Astrocyte (in vitro differentiated cells and primary cell): ENCODE measurements at regions not wholly inside any gene's neighbourhood (a gene's known extent, or its start where the extent isn't known, plus 50 kb on each side); places are given as distances from the start of the nearest gene placed in this dataset.

Experiments used
- DNase-seq: peaks from one replicate; pipeline ENCODE4 v3.0.0-alpha.2; 2010; ENCODE audit warnings: low read depth
- FAIRE-seq: peaks from 2 replicates; lab custom pipeline; 2011; peaks lifted over from hg19 to GRCh38; lab: Jason Lieb, UNC
- H2AFZ ChIP-seq: 2 replicates; pipeline ENCODE4 v1.6.0; 2012; ENCODE audit warnings: low read depth, low read length, inconsistent platforms
- H3K27ac ChIP-seq: 2 replicates; pipeline ENCODE4 v1.5.1; 2011; ENCODE audit warnings: low read depth, low read length, inconsistent platforms
- H3K27me3 ChIP-seq: 2 replicates; pipeline ENCODE4 v1.6.0; 2011; ENCODE audit warnings: low read length, inconsistent platforms; ENCODE audit not compliant: insufficient read depth
- H3K36me3 ChIP-seq: 2 replicates; pipeline ENCODE4 v1.5.1; 2011; ENCODE audit warnings: low read length, inconsistent platforms; ENCODE audit not compliant: insufficient read depth
- H3K4me1 ChIP-seq: 2 replicates; pipeline ENCODE4 v1.5.1; 2011; ENCODE audit warnings: low read length, inconsistent platforms; ENCODE audit not compliant: insufficient read depth
- H3K4me2 ChIP-seq: 2 replicates; pipeline ENCODE4 v1.6.0; 2012; ENCODE audit warnings: low read length, inconsistent platforms
- H3K4me3 ChIP-seq: 2 replicates; pipeline ENCODE4 v1.5.1; 2011; ENCODE audit warnings: low read depth, mild to moderate bottlenecking, low read length, inconsistent platforms; ENCODE audit not compliant: insufficient read depth
- H3K79me2 ChIP-seq: 2 replicates; pipeline ENCODE4 v1.6.0; 2012; ENCODE audit warnings: mild to moderate bottlenecking, low read length, inconsistent platforms; ENCODE audit not compliant: insufficient read depth
- H3K9ac ChIP-seq: 2 replicates; pipeline ENCODE4 v1.6.0; 2012; ENCODE audit warnings: mild to moderate bottlenecking, low read length, inconsistent platforms
- H3K9me3 ChIP-seq: 2 replicates; pipeline ENCODE4 v1.5.1; 2012; ENCODE audit warnings: low read depth, mild to moderate bottlenecking, low read length, inconsistent platforms; ENCODE audit not compliant: insufficient read depth
- H4K20me1 ChIP-seq: 2 replicates; pipeline ENCODE4 v1.6.0; 2012; ENCODE audit warnings: low read length, inconsistent platforms; ENCODE audit not compliant: insufficient read depth
- H3K27ac Mint-ChIP-seq: one replicate; pipeline ENCODE4 v1.8.0; 2021; ENCODE audit warnings: mild to moderate bottlenecking, mixed read lengths; ENCODE audit not compliant: unreplicated experiment
- H3K27me3 Mint-ChIP-seq: one replicate; pipeline ENCODE4 v1.8.0; 2021; ENCODE audit warnings: low read depth, mixed read lengths; ENCODE audit not compliant: unreplicated experiment
- H3K36me3 Mint-ChIP-seq: one replicate; pipeline ENCODE4 v1.8.0; 2021; ENCODE audit warnings: low read depth, mixed read lengths; ENCODE audit not compliant: unreplicated experiment
- H3K4me1 Mint-ChIP-seq: one replicate; pipeline ENCODE4 v1.8.0; 2021; ENCODE audit warnings: low read depth, mixed read lengths; ENCODE audit not compliant: unreplicated experiment
- H3K4me3 Mint-ChIP-seq: one replicate; pipeline ENCODE4 v1.8.0; 2021; ENCODE audit warnings: mild to moderate bottlenecking, moderate library complexity, mixed read lengths; ENCODE audit not compliant: unreplicated experiment
- H3K9me3 Mint-ChIP-seq: one replicate; pipeline ENCODE4 v1.8.0; 2021; ENCODE audit warnings: mild to moderate bottlenecking, mixed read lengths; ENCODE audit not compliant: unreplicated experiment
- CTCF ChIP-seq: IDR thresholded peaks from 2 replicates; pipeline ENCODE4 v1.5.1; 2011; ENCODE audit warnings: low read depth, mild to moderate bottlenecking, inconsistent platforms, low read length, moderate library complexity; ENCODE audit not compliant: insufficient read depth
- EZH2 ChIP-seq: IDR thresholded peaks from 2 replicates; pipeline ENCODE4 v1.6.1; 2012; ENCODE audit warnings: mild to moderate bottlenecking, low read length, inconsistent platforms; ENCODE audit not compliant: insufficient read depth

GRCh38 chr1:101408212-101409042, 171.6 kb downstream of the S1PR1 start:
- H2AFZ ChIP-seq, result no peak overlapping the region
- no peak overlapping the region for H3K27ac ChIP-seq
- Mint-ChIP-seq H3K27me3 (peaks cover 3% of the 10 kb centered on the region), H3K4me1 (peaks cover 4% of the 10 kb centered on the region), H3K27ac (no peak overlapping the region), H3K4me3 (no peak overlapping the region), H3K36me3 (no peaks in the 10 kb centered on the region), H3K9me3 (no peaks in the 10 kb centered on the region)
- no peaks in the 10 kb centered on the region for H3K79me2 ChIP-seq
- H3K4me1 ChIP-seq, result no peaks in the 10 kb centered on the region
- FAIRE-seq (no peak), DNase-seq (no peak)
- no peak overlapping the region for H3K9ac ChIP-seq
- no peaks in the 10 kb centered on the region for H3K9me3 ChIP-seq
- no peaks in the 10 kb centered on the region for H3K36me3 ChIP-seq
- H4K20me1 ChIP-seq, result no peaks in the 10 kb centered on the region
- H3K27me3 ChIP-seq, result no peaks in the 10 kb centered on the region
- no peak overlapping the region for H3K4me2 ChIP-seq
- no peak for TF ChIP-seq EZH2
- TF ChIP-seq CTCF, result no peak
- no peak overlapping the region for H3K4me3 ChIP-seq

DNA sequence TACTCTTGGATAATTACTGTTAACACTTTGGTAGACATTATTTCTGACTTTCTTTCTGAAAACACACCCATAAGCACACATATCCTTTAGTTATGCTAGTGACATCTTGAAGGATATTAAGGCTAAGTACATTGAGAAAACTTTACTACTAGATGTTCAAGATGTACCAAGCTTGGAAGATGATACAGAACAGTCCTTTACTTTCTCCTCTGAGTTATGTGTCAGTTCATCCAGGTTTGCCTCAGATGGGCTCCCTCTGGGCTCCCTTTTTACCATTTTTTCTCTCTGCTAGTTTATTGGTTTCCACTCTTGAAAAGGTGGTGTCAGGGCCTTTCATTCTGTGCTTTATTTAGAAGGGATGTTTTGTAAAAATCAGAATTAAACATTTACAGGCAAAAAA, 172.3 kb downstream of the S1PR1 start:
- Mint-ChIP-seq H3K9me3 (no peaks in the 10 kb centered on the region), H3K4me3 (no peak overlapping the region), H3K36me3 (no peaks in the 10 kb centered on the region), H3K27ac (no peak overlapping the region), H3K27me3 (peaks cover 3% of the 10 kb centered on the region), H3K4me1 (peaks cover 4% of the 10 kb centered on the region)
- Histone ChIP-seq H3K27me3 (no peaks in the 10 kb centered on the region), H3K9ac (no peak overlapping the region), H3K4me2 (no peak overlapping the region), H4K20me1 (no peaks in the 10 kb centered on the region), H3K79me2 (no peaks in the 10 kb centered on the region), H2AFZ (no peak overlapping the region), H3K4me1 (no peaks in the 10 kb centered on the region), H3K36me3 (no peaks in the 10 kb centered on the region), H3K4me3 (no peak overlapping the region), H3K27ac (no peak overlapping the region), H3K9me3 (no peaks in the 10 kb centered on the region)
- DNase-seq (no peak), FAIRE-seq (no peak)
- TF ChIP-seq EZH2, result no peak
- no peak for TF ChIP-seq CTCF
